ENCODE measurements at regions not wholly inside any gene's neighbourhood (a gene's known extent, or its start where the extent isn't known, plus 50 kb on each side); places are given as distances from the start of the nearest gene placed in this dataset.
"Not testable (repeated sequence)": the region's sequence is repeated elsewhere in the genome, so short reads cannot be mapped to it uniquely, and the experiment has no call there.

DNA sequence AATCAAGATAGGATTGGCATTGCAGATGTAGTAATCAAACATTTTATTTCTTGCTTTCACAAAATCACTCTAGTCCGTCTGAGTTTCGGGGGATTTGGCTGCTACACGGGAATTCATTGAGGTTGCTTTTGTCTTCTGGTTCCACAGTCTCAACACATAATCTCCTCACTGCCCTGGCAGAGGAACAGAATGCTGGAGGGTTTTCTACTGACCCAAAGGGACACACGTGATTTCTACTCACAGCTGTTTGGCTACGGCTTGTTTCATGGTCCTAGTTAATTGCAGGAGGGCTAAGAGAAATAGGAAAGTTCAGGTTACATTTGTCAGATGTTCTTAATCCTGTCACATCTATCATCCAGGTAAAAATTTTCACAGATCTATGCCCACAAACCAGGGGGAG is 1811.6 kb downstream of the ARAP2 start:
- no TSS peak for BruUV-seq (replicated peaks)
- H3K36me3 ChIP-seq (ENCODE audit: control insufficient read depth in 1 of 2, insufficient read depth in 2 of 2, low read length in 2 of 2): no peaks in the 10 kb centered on the region; a peak in 1 of 4 replicates
- ChIA-PET RAD21 (ENCODE audit: low non-redundant PET in 1 of 2, low total read pairs in 2 of 2, uncharacterized antibody in 2 of 2, unreplicated experiment in 2 of 2) (no interaction called here), POLR2A (no interaction called here), CTCF (no interaction called here)
- no peak overlapping the region for H3K4me3 ChIP-seq (replicated peaks in 1 of 2; ENCODE audit: low read depth in 1 of 2, low read length in 2 of 2)
- no peaks in the 10 kb centered on the region for H3K4me1 ChIP-seq (ENCODE audit: control insufficient read depth in 1 of 2, insufficient read depth in 2 of 2, low read length in 2 of 2)
- no peaks in the 10 kb centered on the region for H3K27me3 ChIP-seq (ENCODE audit: insufficient read depth, low read length)
- H3K4me2 ChIP-seq (ENCODE audit: low read length): no peak overlapping the region
- H4K20me1 ChIP-seq (ENCODE audit: insufficient read depth): no peaks in the 10 kb centered on the region
- ATAC-seq: no peak
- DNase-seq (ENCODE audit: low read depth, low spot score): no peak
- H3K9ac ChIP-seq (ENCODE audit: low read length): no peak overlapping the region
- no peak for TF ChIP-seq ZBTB33 (IDR thresholded peaks at IDR 0.05; ENCODE audit: extremely low read depth, insufficient replicate concordance, low read length)
- no peak for TF ChIP-seq YY1 (IDR thresholded peaks at IDR 0.05; ENCODE audit: extremely low read depth, insufficient replicate concordance, low read depth, low read length)
- no peak for TF ChIP-seq CEBPB (IDR thresholded peaks at IDR 0.05; ENCODE audit: low read depth)
- no peak for TF ChIP-seq CBX3 (IDR thresholded peaks at IDR 0.05; ENCODE audit: low read depth)
- no peaks in the 10 kb centered on the region for H3K79me2 ChIP-seq (ENCODE audit: insufficient read depth, low read length)
- no peak overlapping the region for H2AFZ ChIP-seq (ENCODE audit: low read depth, low read length, poor library complexity, severe bottlenecking)
- no peaks in the 10 kb centered on the region for H3K9me3 ChIP-seq (ENCODE audit: control insufficient read depth in 1 of 2, insufficient read depth in 1 of 2, low read depth in 1 of 2, low read length in 2 of 2)
- no peak overlapping the region for H3K27ac ChIP-seq (ENCODE audit: low read depth, low read length)
- H3K9me2 ChIP-seq (ENCODE audit: insufficient read depth): no peaks in the 10 kb centered on the region
- intact Hi-C loops (cut with micrococcal nuclease): no loop called here

DNA sequence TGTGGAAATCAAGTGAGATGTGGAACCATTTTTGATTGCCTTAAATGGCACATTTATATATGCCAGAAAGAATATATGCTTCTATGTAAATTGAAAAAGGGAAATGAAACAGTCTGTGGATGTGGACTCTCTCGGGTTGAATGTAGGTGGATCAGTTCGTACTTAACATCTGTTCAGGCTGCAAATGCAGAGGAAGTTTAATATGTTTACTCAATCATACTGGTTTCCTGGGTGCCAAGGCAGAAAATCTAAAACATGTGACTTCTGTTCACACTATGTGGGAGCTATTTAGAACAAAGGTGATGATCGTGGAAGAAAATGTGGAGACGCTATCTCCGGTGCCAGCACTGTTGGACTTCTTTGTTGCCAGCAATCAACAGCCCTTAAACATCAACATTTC is 1809.9 kb downstream of the ARAP2 start:
- H3K79me2 ChIP-seq (ENCODE audit: insufficient read depth, low read length); H3K9me3 ChIP-seq (ENCODE audit: control insufficient read depth in 1 of 2, insufficient read depth in 1 of 2, low read depth in 1 of 2, low read length in 2 of 2); RAD21 ChIA-PET (ENCODE audit: low non-redundant PET in 1 of 2, low total read pairs in 2 of 2, uncharacterized antibody in 2 of 2, unreplicated experiment in 2 of 2); H3K9me2 ChIP-seq (ENCODE audit: insufficient read depth); DNase-seq (ENCODE audit: low read depth, low spot score); H3K27me3 ChIP-seq (ENCODE audit: insufficient read depth, low read length); BruUV-seq (replicated peaks); CTCF ChIA-PET; intact Hi-C loops (cut with micrococcal nuclease); H2AFZ ChIP-seq (ENCODE audit: low read depth, low read length, poor library complexity, severe bottlenecking); H3K9ac ChIP-seq (ENCODE audit: low read length); H3K4me2 ChIP-seq (ENCODE audit: low read length); H3K36me3 ChIP-seq (ENCODE audit: control insufficient read depth in 1 of 2, insufficient read depth in 2 of 2, low read length in 2 of 2); H4K20me1 ChIP-seq (ENCODE audit: insufficient read depth); POLR2A ChIA-PET; H3K4me1 ChIP-seq (ENCODE audit: control insufficient read depth in 1 of 2, insufficient read depth in 2 of 2, low read length in 2 of 2); H3K4me3 ChIP-seq (replicated peaks in 1 of 2; ENCODE audit: low read depth in 1 of 2, low read length in 2 of 2); H3K27ac ChIP-seq (ENCODE audit: low read depth, low read length); ATAC-seq: not testable (repeated sequence)

Data from HCT116 (cell line).